ENCODE measurements at regions not wholly inside any gene's neighbourhood (a gene's known extent, or its start where the extent isn't known, plus 50 kb on each side); places are given as distances from the start of the nearest gene placed in this dataset.

DNA sequence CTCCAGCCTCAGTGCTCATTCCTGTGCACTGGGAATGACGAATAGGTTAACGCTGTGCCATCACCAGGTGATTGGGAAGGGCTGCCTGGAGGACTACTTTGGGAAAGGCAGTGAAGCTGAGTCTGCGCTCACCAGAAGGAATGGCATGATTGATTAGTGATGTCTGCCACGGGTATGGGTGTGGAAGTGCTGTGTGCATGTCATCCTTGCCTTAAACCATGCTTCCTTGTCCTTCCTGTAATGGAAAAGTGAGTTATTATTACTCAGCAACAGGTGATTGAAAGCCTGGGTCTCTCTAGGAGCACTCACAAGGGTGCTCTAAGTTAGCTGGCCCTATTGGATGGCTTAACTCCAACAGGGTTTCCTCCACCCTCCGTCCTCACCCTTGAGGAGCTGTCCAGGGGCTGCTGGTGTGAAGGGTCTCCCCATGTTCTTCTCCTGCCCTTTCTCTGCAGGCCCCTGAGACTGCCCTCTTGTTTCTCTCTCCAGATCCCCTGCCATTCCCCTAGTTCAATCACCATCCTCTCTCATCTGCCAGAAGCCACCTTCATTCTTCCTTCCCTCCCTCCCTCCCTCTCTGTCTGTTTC is 121.9 kb upstream of the NECTIN1 start:
- no peak for TF ChIP-seq CTCF (IDR thresholded peaks at IDR 0.05)
- H3K9me3 Mint-ChIP-seq (ENCODE audit: low read depth), result peaks cover 6% of the 10 kb centered on the region
- H3K4me3 Mint-ChIP-seq (ENCODE audit: unreplicated experiment), result no peak overlapping the region
- DNase-seq (ENCODE audit: low spot score), result no peak
- peaks cover 36% of the 10 kb centered on the region for H3K27me3 Mint-ChIP-seq (ENCODE audit: low read depth)
- no peak overlapping the region for H3K27ac Mint-ChIP-seq (ENCODE audit: unreplicated experiment)
- H3K36me3 Mint-ChIP-seq (ENCODE audit: low read depth), result no peaks in the 10 kb centered on the region
- no peaks in the 10 kb centered on the region for H3K4me1 Mint-ChIP-seq (ENCODE audit: low read depth)

GRCh38 chr11:119849872-119850271 is 120.9 kb upstream of the NECTIN1 start:
- peaks cover 31% of the 10 kb centered on the region for H3K27me3 Mint-ChIP-seq (ENCODE audit: low read depth)
- no peak for TF ChIP-seq CTCF (IDR thresholded peaks at IDR 0.05)
- H3K4me3 Mint-ChIP-seq (ENCODE audit: unreplicated experiment), result no peak overlapping the region
- H3K36me3 Mint-ChIP-seq (ENCODE audit: low read depth), result no peaks in the 10 kb centered on the region
- H3K4me1 Mint-ChIP-seq (ENCODE audit: low read depth), result no peaks in the 10 kb centered on the region
- no peak overlapping the region for H3K27ac Mint-ChIP-seq (ENCODE audit: unreplicated experiment)
- peaks cover 6% of the 10 kb centered on the region for H3K9me3 Mint-ChIP-seq (ENCODE audit: low read depth)
- DNase-seq (ENCODE audit: low spot score), result no peak

DNA sequence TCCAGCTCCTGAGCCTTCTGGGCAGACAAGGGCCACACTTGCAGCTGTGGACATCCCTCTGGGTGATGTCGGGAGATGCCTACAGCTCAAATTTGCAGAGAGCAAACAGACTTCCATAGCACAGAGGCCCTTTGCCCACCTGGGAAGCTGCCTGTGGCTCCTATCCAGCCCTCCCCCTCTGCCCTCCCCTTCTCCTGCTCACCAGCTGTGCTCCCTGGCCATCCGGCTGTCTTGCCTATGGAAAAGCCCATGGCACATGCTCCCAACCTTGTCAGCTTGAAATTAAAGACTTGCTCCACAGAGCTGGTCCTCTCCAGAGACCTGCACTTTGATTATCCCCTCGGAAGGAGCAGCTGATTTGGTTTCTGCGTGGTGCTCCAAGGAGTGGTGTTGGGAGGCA is 118.9 kb upstream of the NECTIN1 start:
- H3K9me3 Mint-ChIP-seq (ENCODE audit: low read depth), result peaks cover 6% of the 10 kb centered on the region
- H3K27ac Mint-ChIP-seq (ENCODE audit: unreplicated experiment), result no peak overlapping the region
- no peak for TF ChIP-seq CTCF (IDR thresholded peaks at IDR 0.05)
- DNase-seq (ENCODE audit: low spot score), result no peak
- H3K27me3 Mint-ChIP-seq (ENCODE audit: low read depth), result peaks cover 24% of the 10 kb centered on the region
- H3K4me1 Mint-ChIP-seq (ENCODE audit: low read depth), result no peaks in the 10 kb centered on the region
- H3K4me3 Mint-ChIP-seq (ENCODE audit: unreplicated experiment), result no peak overlapping the region
- no peaks in the 10 kb centered on the region for H3K36me3 Mint-ChIP-seq (ENCODE audit: low read depth)

- no peak for DNase-seq (ENCODE audit: low spot score)
- no peaks in the 10 kb centered on the region for H3K36me3 Mint-ChIP-seq (ENCODE audit: low read depth)
- no peaks in the 10 kb centered on the region for H3K4me1 Mint-ChIP-seq (ENCODE audit: low read depth)
- peaks cover 6% of the 10 kb centered on the region for H3K9me3 Mint-ChIP-seq (ENCODE audit: low read depth)
- no peak overlapping the region for H3K4me3 Mint-ChIP-seq (ENCODE audit: unreplicated experiment)
- no peak overlapping the region for H3K27ac Mint-ChIP-seq (ENCODE audit: unreplicated experiment)
- no peak for TF ChIP-seq CTCF (IDR thresholded peaks at IDR 0.05)
- peaks cover 21% of the 10 kb centered on the region for H3K27me3 Mint-ChIP-seq (ENCODE audit: low read depth)
These were observed 117.4 kb upstream of the NECTIN1 start for GRCh38 chr11:119846374-119846773.

DNA sequence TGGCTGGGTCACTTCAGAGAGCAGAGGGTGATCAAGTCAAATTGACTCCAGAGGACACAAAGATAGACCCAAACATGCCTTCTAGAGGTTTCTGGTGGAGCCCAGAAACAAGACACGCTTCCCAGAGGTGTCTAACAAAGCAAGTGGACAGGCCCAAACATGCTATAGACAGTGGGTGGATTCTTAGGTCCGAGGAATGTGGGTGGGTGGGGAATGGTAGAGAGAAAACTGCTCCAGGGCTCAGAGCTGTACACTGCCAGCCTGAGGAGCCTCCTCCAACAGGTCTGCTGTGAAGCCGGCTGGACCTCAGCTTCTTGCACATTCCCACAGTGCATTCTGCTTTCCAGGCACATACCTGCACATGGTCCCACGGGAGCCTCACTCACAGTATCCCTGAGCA is 116.8 kb upstream of the NECTIN1 start:
- no peak for DNase-seq (ENCODE audit: low spot score)
- Mint-ChIP-seq H3K4me3 (ENCODE audit: unreplicated experiment) (no peak overlapping the region), H3K27ac (ENCODE audit: unreplicated experiment) (no peak overlapping the region), H3K9me3 (ENCODE audit: low read depth) (peaks cover 6% of the 10 kb centered on the region), H3K27me3 (ENCODE audit: low read depth) (peaks cover 22% of the 10 kb centered on the region), H3K4me1 (ENCODE audit: low read depth) (no peaks in the 10 kb centered on the region), H3K36me3 (ENCODE audit: low read depth) (no peaks in the 10 kb centered on the region)
- TF ChIP-seq CTCF (IDR thresholded peaks at IDR 0.05), result no peak

All from chondrocyte (in vitro differentiated cells).